ENCODE measurements at regions not wholly inside any gene's neighbourhood (a gene's known extent, or its start where the extent isn't known, plus 50 kb on each side); places are given as distances from the start of the nearest gene placed in this dataset.

DNA sequence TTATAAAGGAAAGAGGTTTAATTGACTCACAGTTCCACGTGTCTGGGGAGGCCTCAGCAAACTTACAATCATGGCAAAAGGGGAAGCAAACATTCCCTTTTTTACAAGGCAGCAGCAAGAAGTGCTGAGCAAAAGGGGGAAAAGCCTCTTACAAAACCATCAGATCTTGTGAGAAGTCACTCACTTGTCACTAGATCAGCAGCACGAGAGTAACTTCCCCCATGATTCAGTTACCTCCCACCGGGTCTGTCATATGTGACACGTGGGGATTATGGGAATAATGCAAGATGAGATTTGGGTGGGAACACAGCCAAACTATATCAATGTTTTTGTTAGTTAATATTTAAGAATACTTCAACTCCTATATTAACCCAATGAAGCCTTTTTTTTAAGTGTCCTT is 275.2 kb upstream of the CDH9 start:
- no peak for TF ChIP-seq CTCF (IDR thresholded peaks at IDR 0.05; ENCODE audit: low read depth, low read length, poor library complexity, severe bottlenecking)
- TF ChIP-seq EZH2phosphoT487 (IDR thresholded peaks at IDR 0.05; ENCODE audit: borderline replicate concordance, low read length): no peak
